ENCODE measurements at regions not wholly inside any gene's neighbourhood (a gene's known extent, or its start where the extent isn't known, plus 50 kb on each side); places are given as distances from the start of the nearest gene placed in this dataset.

GRCh38 chr20:39563349-39563748, 601.2 kb downstream of the DHX35 start:
- no peaks in the 10 kb centered on the region for H3K79me2 ChIP-seq (ENCODE audit: insufficient read depth, low read length)
- H3K27me3 ChIP-seq (ENCODE audit: insufficient read depth, low read length), result no peaks in the 10 kb centered on the region
- H3K4me2 ChIP-seq (ENCODE audit: low read length), result no peak overlapping the region
- H3K36me3 ChIP-seq (ENCODE audit: insufficient read depth, low read length), result no peaks in the 10 kb centered on the region
- TF ChIP-seq EZH2 (IDR thresholded peaks at IDR 0.05; ENCODE audit: borderline replicate concordance, low read length) (no peak), CTCF (IDR thresholded peaks at IDR 0.05; ENCODE audit: low read length) (no peak)
- H3K9me2 ChIP-seq (ENCODE audit: low read depth, low read length), result no peaks in the 10 kb centered on the region
- no peak overlapping the region for H2AFZ ChIP-seq (ENCODE audit: low read length)
- H3K9me3 ChIP-seq (ENCODE audit: low read length), result no peaks in the 10 kb centered on the region
- H3K4me3 ChIP-seq (ENCODE audit: low read depth, low read length, poor library complexity, severe bottlenecking), result no peak overlapping the region
- H3K9ac ChIP-seq (ENCODE audit: low read length), result no peak overlapping the region
- no peaks in the 10 kb centered on the region for H3F3A ChIP-seq (ENCODE audit: insufficient read depth, low read length)
- H3K4me1 ChIP-seq (ENCODE audit: insufficient read depth, low read length, severe bottlenecking), result no peaks in the 10 kb centered on the region
- H4K20me1 ChIP-seq (ENCODE audit: insufficient read depth, low read length), result no peaks in the 10 kb centered on the region
- no peak overlapping the region for H3K27ac ChIP-seq (ENCODE audit: low read depth, low read length, poor library complexity, severe bottlenecking)

- no peak overlapping the region for H3K4me3 ChIP-seq (ENCODE audit: low read depth, low read length, poor library complexity, severe bottlenecking)
- no peak overlapping the region for H3K27ac ChIP-seq (ENCODE audit: low read depth, low read length, poor library complexity, severe bottlenecking)
- H3K36me3 ChIP-seq (ENCODE audit: insufficient read depth, low read length), result no peaks in the 10 kb centered on the region
- no peak overlapping the region for H3K9ac ChIP-seq (ENCODE audit: low read length)
- no peak overlapping the region for H2AFZ ChIP-seq (ENCODE audit: low read length)
- no peak overlapping the region for H3K4me2 ChIP-seq (ENCODE audit: low read length)
- H3K9me2 ChIP-seq (ENCODE audit: low read depth, low read length), result no peaks in the 10 kb centered on the region
- no peaks in the 10 kb centered on the region for H3K9me3 ChIP-seq (ENCODE audit: low read length)
- no peaks in the 10 kb centered on the region for H3K4me1 ChIP-seq (ENCODE audit: insufficient read depth, low read length, severe bottlenecking)
- H3F3A ChIP-seq (ENCODE audit: insufficient read depth, low read length), result no peaks in the 10 kb centered on the region
- TF ChIP-seq EZH2 (IDR thresholded peaks at IDR 0.05; ENCODE audit: borderline replicate concordance, low read length) (no peak), CTCF (IDR thresholded peaks at IDR 0.05; ENCODE audit: low read length) (no peak)
- no peaks in the 10 kb centered on the region for H3K79me2 ChIP-seq (ENCODE audit: insufficient read depth, low read length)
- H3K27me3 ChIP-seq (ENCODE audit: insufficient read depth, low read length), result no peaks in the 10 kb centered on the region
- H4K20me1 ChIP-seq (ENCODE audit: insufficient read depth, low read length), result no peaks in the 10 kb centered on the region
These were observed 592.2 kb downstream of the DHX35 start for GRCh38 chr20:39554341-39554740.

- TF ChIP-seq EZH2 (IDR thresholded peaks at IDR 0.05; ENCODE audit: borderline replicate concordance, low read length) (no peak), CTCF (IDR thresholded peaks at IDR 0.05; ENCODE audit: low read length) (no peak)
- H3K9me3 ChIP-seq (ENCODE audit: low read length), result no peaks in the 10 kb centered on the region
- H3F3A ChIP-seq (ENCODE audit: insufficient read depth, low read length), result no peaks in the 10 kb centered on the region
- no peak overlapping the region for H3K9ac ChIP-seq (ENCODE audit: low read length)
- H3K4me3 ChIP-seq (ENCODE audit: low read depth, low read length, poor library complexity, severe bottlenecking), result no peak overlapping the region
- H3K4me2 ChIP-seq (ENCODE audit: low read length), result no peak overlapping the region
- H3K9me2 ChIP-seq (ENCODE audit: low read depth, low read length), result no peaks in the 10 kb centered on the region
- no peaks in the 10 kb centered on the region for H3K4me1 ChIP-seq (ENCODE audit: insufficient read depth, low read length, severe bottlenecking)
- H3K36me3 ChIP-seq (ENCODE audit: insufficient read depth, low read length), result no peaks in the 10 kb centered on the region
- no peaks in the 10 kb centered on the region for H4K20me1 ChIP-seq (ENCODE audit: insufficient read depth, low read length)
- H3K27ac ChIP-seq (ENCODE audit: low read depth, low read length, poor library complexity, severe bottlenecking), result no peak overlapping the region
- H3K27me3 ChIP-seq (ENCODE audit: insufficient read depth, low read length), result no peaks in the 10 kb centered on the region
- no peak overlapping the region for H2AFZ ChIP-seq (ENCODE audit: low read length)
- no peaks in the 10 kb centered on the region for H3K79me2 ChIP-seq (ENCODE audit: insufficient read depth, low read length)
These were observed 591.0 kb downstream of the DHX35 start for GRCh38 chr20:39553120-39553519.
